ENCODE measurements at regions not wholly inside any gene's neighbourhood (a gene's known extent, or its start where the extent isn't known, plus 50 kb on each side); places are given as distances from the start of the nearest gene placed in this dataset.

GRCh38 chr1:229869240-229869639 is 197.8 kb upstream of the GALNT2 start:
- in situ Hi-C loops (cut with HindIII; ENCODE audit: low pct_unique_long_range_greater_than_20kb, low sequenced_read_pairs), result no loop called here
- no peak for DNase-seq (ENCODE audit: low read depth)

GRCh38 chr1:229869687-229870086 is 197.4 kb upstream of the GALNT2 start:
- DNase-seq (ENCODE audit: low read depth), result no peak
- in situ Hi-C loops (cut with HindIII; ENCODE audit: low pct_unique_long_range_greater_than_20kb, low sequenced_read_pairs), result no loop called here

- in situ Hi-C loops (cut with HindIII; ENCODE audit: low pct_unique_long_range_greater_than_20kb, low sequenced_read_pairs), result no loop called here
- DNase-seq (ENCODE audit: low read depth), result no peak
Measured at GRCh38 chr1:229870381-229870780, 196.7 kb upstream of the GALNT2 start.

GRCh38 chr1:229871078-229871676 is 195.9 kb upstream of the GALNT2 start:
- in situ Hi-C loops (cut with HindIII; ENCODE audit: low pct_unique_long_range_greater_than_20kb, low sequenced_read_pairs), result no loop called here
- no peak for DNase-seq (ENCODE audit: low read depth)

- in situ Hi-C loops (cut with HindIII; ENCODE audit: low pct_unique_long_range_greater_than_20kb, low sequenced_read_pairs), result no loop called here
- DNase-seq (ENCODE audit: low read depth), result peak; percentile 21
Measured at GRCh38 chr1:229874136-229874535, 192.9 kb upstream of the GALNT2 start.

- in situ Hi-C loops (cut with HindIII; ENCODE audit: low pct_unique_long_range_greater_than_20kb, low sequenced_read_pairs), result no loop called here
- no peak for DNase-seq (ENCODE audit: low read depth)
Measured at GRCh38 chr1:229874609-229875008, 192.4 kb upstream of the GALNT2 start.

- DNase-seq (ENCODE audit: low read depth), result no peak
- in situ Hi-C loops (cut with HindIII; ENCODE audit: low pct_unique_long_range_greater_than_20kb, low sequenced_read_pairs), result no loop called here
Measured at GRCh38 chr1:229875086-229875485, 192.0 kb upstream of the GALNT2 start.

- no peak for DNase-seq (ENCODE audit: low read depth)
- in situ Hi-C loops (cut with HindIII; ENCODE audit: low pct_unique_long_range_greater_than_20kb, low sequenced_read_pairs), result no loop called here
Measured at GRCh38 chr1:229879746-229880145, 187.3 kb upstream of the GALNT2 start.

- no peak for DNase-seq (ENCODE audit: low read depth)
- in situ Hi-C loops (cut with HindIII; ENCODE audit: low pct_unique_long_range_greater_than_20kb, low sequenced_read_pairs), result no loop called here
Measured at GRCh38 chr1:229880271-229881170, 186.5 kb upstream of the GALNT2 start.

GRCh38 chr1:229882621-229883020 is 184.4 kb upstream of the GALNT2 start:
- in situ Hi-C loops (cut with HindIII; ENCODE audit: low pct_unique_long_range_greater_than_20kb, low sequenced_read_pairs), result no loop called here
- DNase-seq (ENCODE audit: low read depth), result no peak

GRCh38 chr1:229883504-229884200 is 183.4 kb upstream of the GALNT2 start:
- in situ Hi-C loops (cut with HindIII; ENCODE audit: low pct_unique_long_range_greater_than_20kb, low sequenced_read_pairs), result no loop called here
- DNase-seq (ENCODE audit: low read depth), result no peak

- no peak for DNase-seq (ENCODE audit: low read depth)
- in situ Hi-C loops (cut with HindIII; ENCODE audit: low pct_unique_long_range_greater_than_20kb, low sequenced_read_pairs), result no loop called here
Measured at GRCh38 chr1:229884765-229885164, 182.3 kb upstream of the GALNT2 start.

- no peak for DNase-seq (ENCODE audit: low read depth)
- in situ Hi-C loops (cut with HindIII; ENCODE audit: low pct_unique_long_range_greater_than_20kb, low sequenced_read_pairs), result no loop called here
Measured at GRCh38 chr1:229885568-229886495, 181.2 kb upstream of the GALNT2 start.

GRCh38 chr1:229886636-229887035 is 180.4 kb upstream of the GALNT2 start:
- in situ Hi-C loops (cut with HindIII; ENCODE audit: low pct_unique_long_range_greater_than_20kb, low sequenced_read_pairs), result no loop called here
- no peak for DNase-seq (ENCODE audit: low read depth)

- in situ Hi-C loops (cut with HindIII; ENCODE audit: low pct_unique_long_range_greater_than_20kb, low sequenced_read_pairs), result no loop called here
- no peak for DNase-seq (ENCODE audit: low read depth)
Measured at GRCh38 chr1:229887043-229887822, 179.8 kb upstream of the GALNT2 start.

GRCh38 chr1:229888157-229888556 is 178.9 kb upstream of the GALNT2 start:
- in situ Hi-C loops (cut with HindIII; ENCODE audit: low pct_unique_long_range_greater_than_20kb, low sequenced_read_pairs), result no loop called here
- DNase-seq (ENCODE audit: low read depth), result no peak

- DNase-seq (ENCODE audit: low read depth), result no peak
- in situ Hi-C loops (cut with HindIII; ENCODE audit: low pct_unique_long_range_greater_than_20kb, low sequenced_read_pairs), result no loop called here
Measured at GRCh38 chr1:229888561-229889001, 178.5 kb upstream of the GALNT2 start.
